ENCODE measurements at regions not wholly inside any gene's neighbourhood (a gene's known extent, or its start where the extent isn't known, plus 50 kb on each side); places are given as distances from the start of the nearest gene placed in this dataset.

GRCh38 chrX:155694649-155695048 is 81.9 kb upstream of the TMLHE start:
- H3K4me2 ChIP-seq (ENCODE audit: low read depth, low read length): no peak overlapping the region
- H3K27ac ChIP-seq (ENCODE audit: insufficient read depth, low read length): no peak overlapping the region
- H3K9me3 ChIP-seq (ENCODE audit: control insufficient read depth, insufficient read depth, low read length): peaks cover 2% of the 10 kb centered on the region; the same call in 1 of the 2 replicates
- ATAC-seq (ENCODE audit: low read depth) (no peak), DNase-seq (no peak)
- no peaks in the 10 kb centered on the region for H3K9me1 ChIP-seq (ENCODE audit: insufficient read depth, low read length)
- no peak for TF ChIP-seq CHD1 (IDR thresholded peaks at IDR 0.05; ENCODE audit: low read depth, low read length)
- TF ChIP-seq RAD21 (IDR thresholded peaks at IDR 0.05; ENCODE audit: low read length): no peak
- TF ChIP-seq POLR2A (IDR thresholded peaks at IDR 0.05; ENCODE audit: low read depth, low read length): no peak
- no peak for TF ChIP-seq USF2 (IDR thresholded peaks at IDR 0.05; ENCODE audit: low read depth, low read length)
- no peak for TF ChIP-seq MAZ (IDR thresholded peaks at IDR 0.05; ENCODE audit: borderline replicate concordance, low read depth, low read length)
- no peak for TF ChIP-seq MXI1 (IDR thresholded peaks at IDR 0.05; ENCODE audit: borderline replicate concordance, low read depth, low read length)
- no peak for TF ChIP-seq SMC3 (IDR thresholded peaks at IDR 0.05; ENCODE audit: low read depth, low read length)
- no peak for TF ChIP-seq ELK1 (IDR thresholded peaks at IDR 0.05; ENCODE audit: borderline replicate concordance, low read depth, low read length)
- TF ChIP-seq BHLHE40 (IDR thresholded peaks at IDR 0.05; ENCODE audit: low read depth, low read length): no peak
- no peak for TF ChIP-seq CEBPB (IDR thresholded peaks at IDR 0.05; ENCODE audit: low read depth, low read length)
- TF ChIP-seq RFX5 (IDR thresholded peaks at IDR 0.05; ENCODE audit: low read depth, low read length): no peak
- TF ChIP-seq, protein P1, sequence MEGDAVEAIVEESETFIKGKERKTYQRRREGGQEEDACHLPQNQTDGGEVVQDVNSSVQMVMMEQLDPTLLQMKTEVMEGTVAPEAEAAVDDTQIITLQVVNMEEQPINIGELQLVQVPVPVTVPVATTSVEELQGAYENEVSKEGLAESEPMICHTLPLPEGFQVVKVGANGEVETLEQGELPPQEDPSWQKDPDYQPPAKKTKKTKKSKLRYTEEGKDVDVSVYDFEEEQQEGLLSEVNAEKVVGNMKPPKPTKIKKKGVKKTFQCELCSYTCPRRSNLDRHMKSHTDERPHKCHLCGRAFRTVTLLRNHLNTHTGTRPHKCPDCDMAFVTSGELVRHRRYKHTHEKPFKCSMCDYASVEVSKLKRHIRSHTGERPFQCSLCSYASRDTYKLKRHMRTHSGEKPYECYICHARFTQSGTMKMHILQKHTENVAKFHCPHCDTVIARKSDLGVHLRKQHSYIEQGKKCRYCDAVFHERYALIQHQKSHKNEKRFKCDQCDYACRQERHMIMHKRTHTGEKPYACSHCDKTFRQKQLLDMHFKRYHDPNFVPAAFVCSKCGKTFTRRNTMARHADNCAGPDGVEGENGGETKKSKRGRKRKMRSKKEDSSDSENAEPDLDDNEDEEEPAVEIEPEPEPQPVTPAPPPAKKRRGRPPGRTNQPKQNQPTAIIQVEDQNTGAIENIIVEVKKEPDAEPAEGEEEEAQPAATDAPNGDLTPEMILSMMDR (conservative IDR thresholded peaks at IDR 0.05; ENCODE audit: low read depth, low read length): no peak
- TF ChIP-seq MAFK (IDR thresholded peaks at IDR 0.05; ENCODE audit: low read depth, low read length): no peak
- no peak for TF ChIP-seq RCOR1 (IDR thresholded peaks at IDR 0.05; ENCODE audit: insufficient replicate concordance, low read length)
- TF ChIP-seq NFE2L2 (IDR thresholded peaks at IDR 0.05; ENCODE audit: low read depth, low read length): no peak
- TF ChIP-seq FOS (IDR thresholded peaks at IDR 0.05; ENCODE audit: low read depth, low read length): no peak
- no peak overlapping the region for H4K5ac ChIP-seq (ENCODE audit: low read depth, low read length)
- no peak overlapping the region for H2AFZ ChIP-seq (replicated peaks; ENCODE audit: low read length, poor library complexity)
- BruUV-seq (replicated peaks): no TSS peak
- no peaks in the 10 kb centered on the region for H3K27me3 ChIP-seq (ENCODE audit: control insufficient read depth, insufficient read depth, low read length)
- CTCF ChIA-PET: no interaction called here
- H3K79me1 ChIP-seq (ENCODE audit: low read depth in 1 of 2, low read length in 2 of 2): no peaks in the 10 kb centered on the region
- no peak overlapping the region for H2BK20ac ChIP-seq (ENCODE audit: low read depth, low read length)
- no peak overlapping the region for H3K56ac ChIP-seq (ENCODE audit: extremely low read depth, insufficient read depth, low read length)
- no peak overlapping the region for H2AK5ac ChIP-seq (ENCODE audit: low read depth, low read length)
- no peak overlapping the region for H4K91ac ChIP-seq (ENCODE audit: insufficient read depth, low read depth, low read length)
- no peaks in the 10 kb centered on the region for H4K20me1 ChIP-seq (ENCODE audit: insufficient read depth, low read length)
- no peak overlapping the region for H4K8ac ChIP-seq (ENCODE audit: low read depth in 2 of 2, low read length in 2 of 2)
- H3K4me1 ChIP-seq (ENCODE audit: control insufficient read depth, insufficient read depth, low read length): no peaks in the 10 kb centered on the region
- intact Hi-C loops (cut with micrococcal nuclease): no loop called here
- WGBS, 2 experiments (ENCODE audit: extremely low coverage in 2 of 2, insufficient read length in 1 of 2): 52% methylated on average over 2 of the region's 5 CpGs; no CpG with 5 or more reads in 1 of the 2 experiments
- no peak overlapping the region for H3K4ac ChIP-seq (ENCODE audit: low read depth, low read length)
- in situ Hi-C loops (cut with MboI; ENCODE audit: low sequenced_read_pairs): no loop called here
- no peak overlapping the region for H2BK15ac ChIP-seq (ENCODE audit: low read depth, low read length)
- H3K18ac ChIP-seq (ENCODE audit: low read depth, low read length): no peak overlapping the region
- H3K9ac ChIP-seq (ENCODE audit: low read depth, low read length): no peak overlapping the region
- H3K4me3 ChIP-seq (ENCODE audit: insufficient read depth, low read depth, low read length): no peak overlapping the region
- dilution Hi-C loops (cut with HindIII; ENCODE audit: low sequenced_read_pairs, unreplicated experiment): no loop called here
- H3K36me3 ChIP-seq (ENCODE audit: control insufficient read depth, insufficient read depth, low read length): no peaks in the 10 kb centered on the region
- no peak overlapping the region for H3K23ac ChIP-seq (ENCODE audit: low read depth, low read length)
- no peak overlapping the region for H2BK5ac ChIP-seq (ENCODE audit: low read depth, low read length, poor library complexity, severe bottlenecking)
- no peak overlapping the region for H3K14ac ChIP-seq (replicated peaks; ENCODE audit: low read depth, low read length)
- no peak overlapping the region for H2BK120ac ChIP-seq (ENCODE audit: low read depth, low read length)
- H2AK9ac ChIP-seq (replicated peaks; ENCODE audit: low read depth, low read length, poor library complexity): no peak overlapping the region
- POLR2A ChIA-PET (ENCODE audit: unreplicated experiment): no interaction called here
